ENCODE measurements at regions not wholly inside any gene's neighbourhood (a gene's known extent, or its start where the extent isn't known, plus 50 kb on each side); places are given as distances from the start of the nearest gene placed in this dataset.

DNA sequence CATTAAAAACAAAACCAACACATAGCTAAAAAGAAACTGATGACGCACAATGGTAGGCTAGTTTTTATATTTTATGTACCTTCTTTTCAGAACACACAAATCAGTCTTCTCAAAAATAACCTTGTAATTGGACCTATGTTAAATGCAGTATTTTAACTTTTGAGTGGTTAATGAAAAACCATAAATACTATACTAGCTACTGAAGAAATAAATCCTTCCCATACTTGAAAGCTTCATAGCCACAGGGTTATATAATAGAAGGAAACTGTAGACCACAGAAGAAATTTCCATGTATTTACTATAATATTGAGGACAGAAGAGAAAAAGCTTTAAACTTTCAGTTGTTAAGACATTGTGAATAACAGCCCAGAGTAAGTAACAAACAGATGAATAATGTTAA lies 1094.3 kb upstream of the SLC10A2 start:
- TF ChIP-seq USF2 (IDR thresholded peaks at IDR 0.05; ENCODE audit: low read depth, low read length) (no peak), ELK1 (IDR thresholded peaks at IDR 0.05; ENCODE audit: borderline replicate concordance, low read depth, low read length) (no peak), CHD1 (IDR thresholded peaks at IDR 0.05; ENCODE audit: low read depth, low read length) (no peak), MAFK (IDR thresholded peaks at IDR 0.05; ENCODE audit: low read depth, low read length) (no peak), CTCF (conservative IDR thresholded peaks at IDR 0.05; ENCODE audit: low read depth, low read length) (no peak), RCOR1 (IDR thresholded peaks at IDR 0.05; ENCODE audit: insufficient replicate concordance, low read length) (no peak), SMC3 (IDR thresholded peaks at IDR 0.05; ENCODE audit: low read depth, low read length) (no peak), POLR2A (IDR thresholded peaks at IDR 0.05; ENCODE audit: low read depth, low read length) (no peak), MAZ (IDR thresholded peaks at IDR 0.05; ENCODE audit: borderline replicate concordance, low read depth, low read length) (no peak), RAD21 (IDR thresholded peaks at IDR 0.05; ENCODE audit: low read length) (no peak)

All from IMR-90 (cell line).